SK-N-SH treated with all-trans-retinoic acid at 6 μM for 48 hours (cell line): ENCODE measurements at regions not wholly inside any gene's neighbourhood (a gene's known extent, or its start where the extent isn't known, plus 50 kb on each side); places are given as distances from the start of the nearest gene placed in this dataset.

Experiments used
- ARNTL ChIP-seq: fragments of 450-650 bp; formaldehyde crosslinking; IDR thresholded peaks from 2 replicates; pipeline ENCODE4 v1.5.0; 2020; ENCODE audit warnings: low read depth, mild to moderate bottlenecking, moderate library complexity, borderline replicate concordance
- BACH2 ChIP-seq: fragments of 250-450 bp; sonication (Bioruptor Pico); IDR thresholded peaks from 2 replicates; pipeline ENCODE4 v1.9.0; 2021; ENCODE audit warnings: mild to moderate bottlenecking, borderline replicate concordance
- CSDC2 ChIP-seq: fragments of 250-450 bp; sonication (Bioruptor Pico); IDR thresholded peaks from 2 replicates; pipeline ENCODE4 v1.5.0; 2020; ENCODE audit warnings: mild to moderate bottlenecking, moderate library complexity
- GLIS3 ChIP-seq: fragments of 250-450 bp; sonication (Bioruptor Pico); IDR thresholded peaks from 2 replicates; pipeline ENCODE4 v1.5.0; 2020; ENCODE audit warnings: mild to moderate bottlenecking, moderate library complexity
- OSR1 ChIP-seq: fragments of 250-450 bp; sonication (Bioruptor Pico); IDR thresholded peaks from 2 replicates; pipeline ENCODE4 v1.8.0; 2022; ENCODE audit warnings: moderate library complexity, mild to moderate bottlenecking, inconsistent platforms
- TCF4 ChIP-seq: fragments of 250-450 bp; sonication (Bioruptor Pico); IDR thresholded peaks from 2 replicates; pipeline ENCODE4 v1.8.0; 2021; ENCODE audit warnings: mild to moderate bottlenecking, moderate library complexity, borderline replicate concordance
- ZC3H10 ChIP-seq: fragments of 250-450 bp; sonication (Bioruptor Pico); IDR thresholded peaks from 2 replicates; pipeline ENCODE4 v1.5.1; 2021; ENCODE audit warnings: mild to moderate bottlenecking, moderate library complexity
- ZFP3 ChIP-seq: fragments of 250-450 bp; sonication (Bioruptor Pico); IDR thresholded peaks from 2 replicates; pipeline ENCODE4 v1.5.0; 2020; ENCODE audit warnings: mild to moderate bottlenecking, moderate library complexity
- ZFP30 ChIP-seq: fragments of 450-650 bp; formaldehyde crosslinking; IDR thresholded peaks from 2 replicates; pipeline ENCODE4 v1.5.0; 2022; ENCODE audit warnings: mild to moderate bottlenecking, moderate library complexity
- TF ChIP-seq, protein P1 (sequence below): fragments of 250-450 bp; sonication (Bioruptor Pico); IDR thresholded peaks from 2 replicates; pipeline ENCODE4 v1.8.0; 2021; ENCODE audit warnings: low read depth, mild to moderate bottlenecking, moderate library complexity, borderline replicate concordance
- TF ChIP-seq, protein P2 (sequence below): fragments of 250-450 bp; sonication (Bioruptor Pico); IDR thresholded peaks from 2 replicates; pipeline ENCODE4 v1.8.0; 2020; ENCODE audit warnings: mild to moderate bottlenecking, moderate library complexity, borderline replicate concordance
- TF ChIP-seq, protein P3 (sequence below): fragments of 250-450 bp; sonication (Bioruptor Pico); IDR thresholded peaks from 2 replicates; pipeline ENCODE4 v1.5.0; 2020; ENCODE audit warnings: mild to moderate bottlenecking, moderate library complexity

DNA sequence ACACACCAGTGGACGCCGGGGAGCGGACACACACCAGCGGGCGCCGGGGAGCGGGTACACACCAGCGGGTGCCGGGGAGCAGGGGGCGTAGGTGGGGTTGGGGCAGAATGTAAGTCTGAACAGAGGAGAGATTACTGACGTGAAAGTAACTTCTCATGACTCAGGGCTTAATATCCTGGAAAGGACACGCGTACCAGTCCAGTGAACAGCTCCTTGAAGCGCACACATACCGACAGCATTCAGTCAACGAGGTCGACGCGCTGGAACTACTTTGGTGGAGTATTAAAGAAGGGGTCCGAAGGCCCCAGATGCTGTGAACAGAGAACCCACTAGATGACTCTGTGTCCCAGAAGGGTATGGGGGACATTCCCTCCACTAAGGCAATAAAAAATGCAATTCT, 129.6 kb downstream of the ENGASE start:
- no peak for TF ChIP-seq OSR1 (CRISPR knock-in tag)
- no peak for TF ChIP-seq BACH2 (CRISPR knock-in tag)
- TF ChIP-seq ZFP3 = no peak
- TF ChIP-seq, protein P1, sequence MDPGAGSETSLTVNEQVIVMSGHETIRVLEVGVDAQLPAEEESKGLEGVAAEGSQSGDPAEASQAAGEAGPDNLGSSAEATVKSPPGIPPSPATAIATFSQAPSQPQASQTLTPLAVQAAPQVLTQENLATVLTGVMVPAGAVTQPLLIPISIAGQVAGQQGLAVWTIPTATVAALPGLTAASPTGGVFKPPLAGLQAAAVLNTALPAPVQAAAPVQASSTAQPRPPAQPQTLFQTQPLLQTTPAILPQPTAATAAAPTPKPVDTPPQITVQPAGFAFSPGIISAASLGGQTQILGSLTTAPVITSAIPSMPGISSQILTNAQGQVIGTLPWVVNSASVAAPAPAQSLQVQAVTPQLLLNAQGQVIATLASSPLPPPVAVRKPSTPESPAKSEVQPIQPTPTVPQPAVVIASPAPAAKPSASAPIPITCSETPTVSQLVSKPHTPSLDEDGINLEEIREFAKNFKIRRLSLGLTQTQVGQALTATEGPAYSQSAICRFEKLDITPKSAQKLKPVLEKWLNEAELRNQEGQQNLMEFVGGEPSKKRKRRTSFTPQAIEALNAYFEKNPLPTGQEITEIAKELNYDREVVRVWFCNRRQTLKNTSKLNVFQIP = no peak
- no peak for TF ChIP-seq ZC3H10 (CRISPR knock-in tag)
- no peak for TF ChIP-seq ARNTL (CRISPR knock-in tag)
- TF ChIP-seq GLIS3 = no peak
- no peak for TF ChIP-seq ZFP30 (CRISPR knock-in tag)
- TF ChIP-seq, protein P2, sequence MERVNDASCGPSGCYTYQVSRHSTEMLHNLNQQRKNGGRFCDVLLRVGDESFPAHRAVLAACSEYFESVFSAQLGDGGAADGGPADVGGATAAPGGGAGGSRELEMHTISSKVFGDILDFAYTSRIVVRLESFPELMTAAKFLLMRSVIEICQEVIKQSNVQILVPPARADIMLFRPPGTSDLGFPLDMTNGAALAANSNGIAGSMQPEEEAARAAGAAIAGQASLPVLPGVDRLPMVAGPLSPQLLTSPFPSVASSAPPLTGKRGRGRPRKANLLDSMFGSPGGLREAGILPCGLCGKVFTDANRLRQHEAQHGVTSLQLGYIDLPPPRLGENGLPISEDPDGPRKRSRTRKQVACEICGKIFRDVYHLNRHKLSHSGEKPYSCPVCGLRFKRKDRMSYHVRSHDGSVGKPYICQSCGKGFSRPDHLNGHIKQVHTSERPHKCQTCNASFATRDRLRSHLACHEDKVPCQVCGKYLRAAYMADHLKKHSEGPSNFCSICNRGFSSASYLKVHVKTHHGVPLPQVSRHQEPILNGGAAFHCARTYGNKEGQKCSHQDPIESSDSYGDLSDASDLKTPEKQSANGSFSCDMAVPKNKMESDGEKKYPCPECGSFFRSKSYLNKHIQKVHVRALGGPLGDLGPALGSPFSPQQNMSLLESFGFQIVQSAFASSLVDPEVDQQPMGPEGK (CRISPR knock-in tag) = no peak
- no peak for TF ChIP-seq TCF4 (CRISPR knock-in tag)
- TF ChIP-seq CSDC2 = no peak
- TF ChIP-seq, protein P3, sequence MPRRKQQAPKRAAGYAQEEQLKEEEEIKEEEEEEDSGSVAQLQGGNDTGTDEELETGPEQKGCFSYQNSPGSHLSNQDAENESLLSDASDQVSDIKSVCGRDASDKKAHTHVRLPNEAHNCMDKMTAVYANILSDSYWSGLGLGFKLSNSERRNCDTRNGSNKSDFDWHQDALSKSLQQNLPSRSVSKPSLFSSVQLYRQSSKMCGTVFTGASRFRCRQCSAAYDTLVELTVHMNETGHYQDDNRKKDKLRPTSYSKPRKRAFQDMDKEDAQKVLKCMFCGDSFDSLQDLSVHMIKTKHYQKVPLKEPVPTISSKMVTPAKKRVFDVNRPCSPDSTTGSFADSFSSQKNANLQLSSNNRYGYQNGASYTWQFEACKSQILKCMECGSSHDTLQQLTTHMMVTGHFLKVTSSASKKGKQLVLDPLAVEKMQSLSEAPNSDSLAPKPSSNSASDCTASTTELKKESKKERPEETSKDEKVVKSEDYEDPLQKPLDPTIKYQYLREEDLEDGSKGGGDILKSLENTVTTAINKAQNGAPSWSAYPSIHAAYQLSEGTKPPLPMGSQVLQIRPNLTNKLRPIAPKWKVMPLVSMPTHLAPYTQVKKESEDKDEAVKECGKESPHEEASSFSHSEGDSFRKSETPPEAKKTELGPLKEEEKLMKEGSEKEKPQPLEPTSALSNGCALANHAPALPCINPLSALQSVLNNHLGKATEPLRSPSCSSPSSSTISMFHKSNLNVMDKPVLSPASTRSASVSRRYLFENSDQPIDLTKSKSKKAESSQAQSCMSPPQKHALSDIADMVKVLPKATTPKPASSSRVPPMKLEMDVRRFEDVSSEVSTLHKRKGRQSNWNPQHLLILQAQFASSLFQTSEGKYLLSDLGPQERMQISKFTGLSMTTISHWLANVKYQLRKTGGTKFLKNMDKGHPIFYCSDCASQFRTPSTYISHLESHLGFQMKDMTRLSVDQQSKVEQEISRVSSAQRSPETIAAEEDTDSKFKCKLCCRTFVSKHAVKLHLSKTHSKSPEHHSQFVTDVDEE (CRISPR knock-in tag) = no peak
